Tongue (tissue), 1 donor: ENCODE measurements at regions not wholly inside any gene's neighbourhood (a gene's known extent, or its start where the extent isn't known, plus 50 kb on each side); places are given as distances from the start of the nearest gene placed in this dataset.

Experiments used
- DNase-seq: peaks from one replicate; pipeline ENCODE4 v3.0.0-alpha.2; 2015

- no peak for DNase-seq
Observed at GRCh38 chr6:51411496-51412125, 592.9 kb downstream of the TFAP2B start.

- DNase-seq = no peak
Observed at GRCh38 chr6:51414361-51414760, 595.7 kb downstream of the TFAP2B start.

GRCh38 chr6:51415501-51415900, 596.8 kb downstream of the TFAP2B start:
- DNase-seq = no peak

- DNase-seq = no peak
Observed at GRCh38 chr6:51429017-51429712, 610.5 kb downstream of the TFAP2B start.

GRCh38 chr6:51430589-51430988, 611.9 kb downstream of the TFAP2B start:
- DNase-seq = no peak

GRCh38 chr6:51432481-51432880, 613.8 kb downstream of the TFAP2B start:
- DNase-seq = no peak

GRCh38 chr6:51450248-51450957, 631.7 kb downstream of the TFAP2B start:
- DNase-seq = no peak

GRCh38 chr6:51450958-51451357, 632.3 kb downstream of the TFAP2B start:
- no peak for DNase-seq

GRCh38 chr6:51456282-51456681, 631.1 kb downstream of the PKHD1 start:
- no peak for DNase-seq

- DNase-seq = no peak
Observed at GRCh38 chr6:51459958-51460357, 627.5 kb downstream of the PKHD1 start.

- no peak for DNase-seq
Observed at GRCh38 chr6:51462896-51463295, 624.5 kb downstream of the PKHD1 start.

GRCh38 chr6:51463321-51463720, 624.1 kb downstream of the PKHD1 start:
- DNase-seq = no peak

GRCh38 chr6:51464956-51465355, 622.5 kb downstream of the PKHD1 start:
- DNase-seq = no peak

- peak; percentile 6 for DNase-seq
Observed at GRCh38 chr6:51466427-51466826, 621.0 kb downstream of the PKHD1 start.

GRCh38 chr6:51467231-51467952, 620.0 kb downstream of the PKHD1 start:
- peak; percentile 28 for DNase-seq

- DNase-seq = no peak
Observed at GRCh38 chr6:51468704-51469103, 618.7 kb downstream of the PKHD1 start.

- DNase-seq = no peak
Observed at GRCh38 chr6:51472745-51473487, 614.5 kb downstream of the PKHD1 start.

GRCh38 chr6:51474022-51474975, 613.1 kb downstream of the PKHD1 start:
- peak; percentile 58 for DNase-seq

- no peak for DNase-seq
Observed at GRCh38 chr6:51477711-51478311, 609.6 kb downstream of the PKHD1 start.

GRCh38 chr6:51479296-51479695, 608.1 kb downstream of the PKHD1 start:
- no peak for DNase-seq
